ENCODE measurements at regions not wholly inside any gene's neighbourhood (a gene's known extent, or its start where the extent isn't known, plus 50 kb on each side); places are given as distances from the start of the nearest gene placed in this dataset.
A peak's percentile ranks its signal among the peaks of the same experiment; 100 is the strongest.

GRCh38 chr9:28410411-28410810 is 837.1 kb upstream of the C9orf72 start:
- TF ChIP-seq ZNF274 (IDR thresholded peaks at IDR 0.05; ENCODE audit: low read depth, low read length) (no peak), SUZ12 (IDR thresholded peaks at IDR 0.05; ENCODE audit: extremely low read depth, insufficient read depth, insufficient read length) (no peak), YY1 (IDR thresholded peaks at IDR 0.05; ENCODE audit: insufficient read depth, insufficient read length) (no peak)
- Histone ChIP-seq H3K27me3 (ENCODE audit: insufficient read depth, insufficient read length) (no peaks in the 10 kb centered on the region), H3K36me3 (ENCODE audit: insufficient read depth, insufficient read length, low read length) (no peaks in the 10 kb centered on the region), H3K4me3 (ENCODE audit: insufficient read length, low read depth) (no peak overlapping the region), H3K9me3 (ENCODE audit: insufficient read depth, low read length) (no peaks in the 10 kb centered on the region), H3K9ac (ENCODE audit: insufficient read length, low read depth) (no peak overlapping the region), H3K4me1 (ENCODE audit: insufficient read depth, insufficient read length) (no peaks in the 10 kb centered on the region)
- DNase-seq (ENCODE audit: low read depth, low spot score): no peak

GRCh38 chr9:28413471-28413870 is 840.2 kb upstream of the C9orf72 start:
- no peaks in the 10 kb centered on the region for H3K4me1 ChIP-seq (ENCODE audit: insufficient read depth, insufficient read length)
- H3K27me3 ChIP-seq (ENCODE audit: insufficient read depth, insufficient read length): no peaks in the 10 kb centered on the region
- H3K9ac ChIP-seq (ENCODE audit: insufficient read length, low read depth): no peak overlapping the region
- H3K9me3 ChIP-seq (ENCODE audit: insufficient read depth, low read length): no peaks in the 10 kb centered on the region
- H3K36me3 ChIP-seq (ENCODE audit: insufficient read depth, insufficient read length, low read length): no peaks in the 10 kb centered on the region
- no peak for TF ChIP-seq SUZ12 (IDR thresholded peaks at IDR 0.05; ENCODE audit: extremely low read depth, insufficient read depth, insufficient read length)
- no peak for TF ChIP-seq ZNF274 (IDR thresholded peaks at IDR 0.05; ENCODE audit: low read depth, low read length)
- TF ChIP-seq YY1 (IDR thresholded peaks at IDR 0.05; ENCODE audit: insufficient read depth, insufficient read length): no peak
- no peak overlapping the region for H3K4me3 ChIP-seq (ENCODE audit: insufficient read length, low read depth)
- DNase-seq (ENCODE audit: low read depth, low spot score): no peak

DNA sequence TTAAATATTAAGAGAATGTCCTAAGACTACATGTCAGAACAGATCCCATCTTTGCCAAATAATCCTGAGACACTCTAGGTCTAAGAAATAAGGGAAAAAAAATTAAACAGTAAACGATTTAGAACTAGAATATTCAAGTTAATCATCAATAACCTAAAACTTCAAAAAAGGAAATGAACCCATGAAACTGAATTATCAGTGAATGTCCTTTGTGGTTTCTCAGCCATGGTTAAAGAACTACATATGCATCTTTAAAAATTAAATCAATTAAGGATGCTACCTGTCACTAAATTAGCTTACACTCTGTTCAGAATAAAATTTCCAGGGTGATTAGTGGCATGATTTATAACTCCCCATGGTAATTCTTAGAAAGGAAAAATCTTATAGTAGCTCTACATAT is 850.0 kb upstream of the C9orf72 start:
- Histone ChIP-seq H3K9ac (ENCODE audit: insufficient read length, low read depth) (no peak overlapping the region), H3K36me3 (ENCODE audit: insufficient read depth, insufficient read length, low read length) (no peaks in the 10 kb centered on the region), H3K4me1 (ENCODE audit: insufficient read depth, insufficient read length) (no peaks in the 10 kb centered on the region), H3K9me3 (ENCODE audit: insufficient read depth, low read length) (no peaks in the 10 kb centered on the region), H3K27me3 (ENCODE audit: insufficient read depth, insufficient read length) (no peaks in the 10 kb centered on the region), H3K4me3 (ENCODE audit: insufficient read length, low read depth) (no peak overlapping the region)
- TF ChIP-seq SUZ12 (IDR thresholded peaks at IDR 0.05; ENCODE audit: extremely low read depth, insufficient read depth, insufficient read length) (no peak), ZNF274 (IDR thresholded peaks at IDR 0.05; ENCODE audit: low read depth, low read length) (no peak), YY1 (IDR thresholded peaks at IDR 0.05; ENCODE audit: insufficient read depth, insufficient read length) (no peak)
- no peak for DNase-seq (ENCODE audit: low read depth, low spot score)

- no peaks in the 10 kb centered on the region for H3K9me3 ChIP-seq (ENCODE audit: insufficient read depth, low read length)
These were observed 862.2 kb upstream of the C9orf72 start for GRCh38 chr9:28435456-28435855.

GRCh38 chr9:28439688-28440087 is 866.4 kb upstream of the C9orf72 start:
- Histone ChIP-seq H3K4me3 (ENCODE audit: insufficient read length, low read depth) (no peak overlapping the region), H3K4me1 (ENCODE audit: insufficient read depth, insufficient read length) (no peaks in the 10 kb centered on the region), H3K27me3 (ENCODE audit: insufficient read depth, insufficient read length) (no peaks in the 10 kb centered on the region), H3K36me3 (ENCODE audit: insufficient read depth, insufficient read length, low read length) (no peaks in the 10 kb centered on the region), H3K9me3 (ENCODE audit: insufficient read depth, low read length) (peaks cover 19% of the 10 kb centered on the region; the same call in 1 of the 2 replicates), H3K9ac (ENCODE audit: insufficient read length, low read depth) (no peak overlapping the region)
- TF ChIP-seq ZNF274 (IDR thresholded peaks at IDR 0.05; ENCODE audit: low read depth, low read length): no peak
- no peak for TF ChIP-seq YY1 (IDR thresholded peaks at IDR 0.05; ENCODE audit: insufficient read depth, insufficient read length)
- TF ChIP-seq SUZ12 (IDR thresholded peaks at IDR 0.05; ENCODE audit: extremely low read depth, insufficient read depth, insufficient read length): no peak
- no peak for DNase-seq (ENCODE audit: low read depth, low spot score)

More at GRCh38 chr9:28435456-28435855, 862.2 kb upstream of the C9orf72 start:
- H3K36me3 ChIP-seq (ENCODE audit: insufficient read depth, insufficient read length, low read length): no peaks in the 10 kb centered on the region
- H3K4me3 ChIP-seq (ENCODE audit: insufficient read length, low read depth): no peak overlapping the region
- TF ChIP-seq ZNF274 (IDR thresholded peaks at IDR 0.05; ENCODE audit: low read depth, low read length): no peak
- no peak for TF ChIP-seq SUZ12 (IDR thresholded peaks at IDR 0.05; ENCODE audit: extremely low read depth, insufficient read depth, insufficient read length)
- no peak for TF ChIP-seq YY1 (IDR thresholded peaks at IDR 0.05; ENCODE audit: insufficient read depth, insufficient read length)
- no peaks in the 10 kb centered on the region for H3K4me1 ChIP-seq (ENCODE audit: insufficient read depth, insufficient read length)
- peak; percentile 8 for DNase-seq (ENCODE audit: low read depth, low spot score)
- H3K27me3 ChIP-seq (ENCODE audit: insufficient read depth, insufficient read length): no peaks in the 10 kb centered on the region
- no peak overlapping the region for H3K9ac ChIP-seq (ENCODE audit: insufficient read length, low read depth)

DNA sequence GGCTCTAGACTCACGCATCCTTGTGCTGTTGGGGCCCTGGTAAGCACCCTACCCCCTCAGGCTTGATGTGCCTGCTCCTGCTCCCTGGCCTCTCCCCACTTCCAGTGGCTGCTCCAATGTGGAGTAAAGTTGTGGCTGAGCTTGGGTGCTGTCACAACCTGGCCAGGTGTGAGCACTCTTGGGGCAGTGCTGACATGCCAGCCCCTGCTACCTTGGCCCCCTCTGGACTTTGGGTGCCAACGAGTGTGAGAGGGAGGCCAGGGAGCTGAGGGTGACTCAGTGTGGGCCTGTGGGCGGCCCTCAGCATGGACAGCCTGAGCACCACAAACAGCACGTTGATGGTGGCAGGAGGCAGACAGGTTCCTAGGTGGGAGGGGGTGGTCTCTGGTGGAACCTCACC is 870.2 kb upstream of the C9orf72 start:
- no peak overlapping the region for H3K4me3 ChIP-seq (ENCODE audit: insufficient read length, low read depth)
- no peak overlapping the region for H3K9ac ChIP-seq (ENCODE audit: insufficient read length, low read depth)
- H3K9me3 ChIP-seq (ENCODE audit: insufficient read depth, low read length): peaks cover 20% of the 10 kb centered on the region; the same call in 1 of the 2 replicates
- no peaks in the 10 kb centered on the region for H3K36me3 ChIP-seq (ENCODE audit: insufficient read depth, insufficient read length, low read length)
- DNase-seq (ENCODE audit: low read depth, low spot score): no peak
- H3K27me3 ChIP-seq (ENCODE audit: insufficient read depth, insufficient read length): no peaks in the 10 kb centered on the region
- TF ChIP-seq YY1 (IDR thresholded peaks at IDR 0.05; ENCODE audit: insufficient read depth, insufficient read length): no peak
- TF ChIP-seq SUZ12 (IDR thresholded peaks at IDR 0.05; ENCODE audit: extremely low read depth, insufficient read depth, insufficient read length): no peak
- TF ChIP-seq ZNF274 (IDR thresholded peaks at IDR 0.05; ENCODE audit: low read depth, low read length): no peak
- H3K4me1 ChIP-seq (ENCODE audit: insufficient read depth, insufficient read length): no peaks in the 10 kb centered on the region

DNA sequence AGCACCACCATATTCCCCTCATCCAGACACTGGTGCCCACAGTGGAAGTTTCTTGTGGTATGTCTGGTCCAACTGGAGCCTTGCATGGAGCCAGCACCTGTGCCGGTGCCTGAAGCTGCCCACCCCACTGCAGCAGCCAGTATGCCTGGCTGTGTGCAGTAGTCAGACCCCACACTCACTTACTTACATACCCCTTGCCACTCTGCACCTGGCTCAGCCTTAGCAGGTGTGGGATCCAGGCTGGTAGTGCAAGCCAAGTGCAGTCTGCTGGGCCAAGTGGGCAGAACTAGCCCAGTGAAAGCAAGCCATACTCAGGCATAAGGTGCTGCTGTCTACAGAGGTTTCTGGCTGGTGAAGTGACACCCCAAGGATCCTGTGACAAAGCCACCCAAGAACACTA is 871.4 kb upstream of the C9orf72 start:
- Histone ChIP-seq H3K4me3 (ENCODE audit: insufficient read length, low read depth) (no peak overlapping the region), H3K4me1 (ENCODE audit: insufficient read depth, insufficient read length) (no peaks in the 10 kb centered on the region), H3K27me3 (ENCODE audit: insufficient read depth, insufficient read length) (no peaks in the 10 kb centered on the region), H3K9ac (ENCODE audit: insufficient read length, low read depth) (no peak overlapping the region), H3K36me3 (ENCODE audit: insufficient read depth, insufficient read length, low read length) (no peaks in the 10 kb centered on the region), H3K9me3 (ENCODE audit: insufficient read depth, low read length) (peaks cover 20% of the 10 kb centered on the region; the same call in 1 of the 2 replicates)
- no peak for DNase-seq (ENCODE audit: low read depth, low spot score)
- TF ChIP-seq ZNF274 (IDR thresholded peaks at IDR 0.05; ENCODE audit: low read depth, low read length) (no peak), YY1 (IDR thresholded peaks at IDR 0.05; ENCODE audit: insufficient read depth, insufficient read length) (no peak), SUZ12 (IDR thresholded peaks at IDR 0.05; ENCODE audit: extremely low read depth, insufficient read depth, insufficient read length) (no peak)

All from NT2/D1 (cell line).